Stimulated activated naive CD8-positive, alpha-beta T cell treated with anti-CD3 and anti-CD28 coated beads, Interleukin-15, amount 100 ng/mL, for 72 hours (primary cell): ENCODE measurements at regions not wholly inside any gene's neighbourhood (a gene's known extent, or its start where the extent isn't known, plus 50 kb on each side); places are given as distances from the start of the nearest gene placed in this dataset.
"Not testable (repeated sequence)": the region's sequence is repeated elsewhere in the genome, so short reads cannot be mapped to it uniquely, and the experiment has no call there.

Experiments
- ATAC-seq: fragments of 150-1000 bp; cut with Tn5 transposase; 2 replicates; pipeline ENCODE4 v1.10.0; 2021; ENCODE audit warnings: mild to moderate bottlenecking, moderate library complexity
- DNase-seq, 2 donors: peaks; one replicate each; pipeline ENCODE4 v3.0.0; 2021 to 2022
- H3K27ac Mint-ChIP-seq, 2 donors: one replicate each; pipeline ENCODE4 v1.8.0; 2022; ENCODE audit warnings: mild to moderate bottlenecking in 2 of 2, mixed read lengths in 2 of 2, moderate library complexity in 2 of 2
- H3K27me3 Mint-ChIP-seq: one replicate; pipeline ENCODE4 v1.8.0; 2022; ENCODE audit warnings: mixed read lengths
- H3K4me1 Mint-ChIP-seq: one replicate; pipeline ENCODE4 v1.8.0; 2022; ENCODE audit warnings: mild to moderate bottlenecking, mixed read lengths
- H3K4me3 Mint-ChIP-seq, 2 donors: one replicate each; pipeline ENCODE4 v1.8.0; 2022; ENCODE audit warnings: mild to moderate bottlenecking in 2 of 2, mixed read lengths in 2 of 2, moderate library complexity in 1 of 2
- H3K9me3 Mint-ChIP-seq, 2 donors: one replicate each; pipeline ENCODE4 v1.8.0; 2022; ENCODE audit warnings: mixed read lengths in 2 of 2

- Mint-ChIP-seq H3K9me3 (no peaks in the 10 kb centered on the region), H3K4me1 (no peaks in the 10 kb centered on the region), H3K27me3 (peaks cover 14% of the 10 kb centered on the region), H3K4me3 (no peak overlapping the region), H3K27ac (no peak overlapping the region)
- no peak for DNase-seq
- ATAC-seq, result no peak
Measured at GRCh38 chr6:4256969-4257368, 121.6 kb upstream of the ECI2 start.

- no peak overlapping the region for H3K27ac Mint-ChIP-seq
- no peaks in the 10 kb centered on the region for H3K4me1 Mint-ChIP-seq
- ATAC-seq (no peak), DNase-seq (no peak)
- H3K4me3 Mint-ChIP-seq, result no peak overlapping the region
- peaks cover 19% of the 10 kb centered on the region for H3K27me3 Mint-ChIP-seq
- no peaks in the 10 kb centered on the region for H3K9me3 Mint-ChIP-seq
Measured at GRCh38 chr6:4253604-4254231, 118.3 kb upstream of the ECI2 start.

GRCh38 chr6:4252445-4252844 lies 117.1 kb upstream of the ECI2 start:
- not testable (repeated sequence) for DNase-seq, ATAC-seq, H3K9me3 Mint-ChIP-seq

GRCh38 chr6:4250645-4251044 lies 115.3 kb upstream of the ECI2 start:
- peaks cover 12% of the 10 kb centered on the region for H3K27me3 Mint-ChIP-seq
- DNase-seq (no peak), ATAC-seq (no peak)
- no peaks in the 10 kb centered on the region for H3K4me1 Mint-ChIP-seq
- H3K4me3 Mint-ChIP-seq, result no peak overlapping the region
- no peak overlapping the region for H3K27ac Mint-ChIP-seq
- H3K9me3 Mint-ChIP-seq, result peaks cover 0 to 5% of the 10 kb centered on the region in 2 donors

More at GRCh38 chr6:4252445-4252844, 117.1 kb upstream of the ECI2 start:
- H3K4me3 Mint-ChIP-seq, H3K4me1 Mint-ChIP-seq, H3K27ac Mint-ChIP-seq: not testable (repeated sequence)
- H3K27me3 Mint-ChIP-seq, result peaks cover 12% of the 10 kb centered on the region

- DNase-seq, ATAC-seq, H3K4me1 Mint-ChIP-seq, H3K27ac Mint-ChIP-seq, H3K4me3 Mint-ChIP-seq: not testable (repeated sequence)
- Mint-ChIP-seq H3K27me3 (peaks cover 16% of the 10 kb centered on the region), H3K9me3 (peaks cover 19 to 28% of the 10 kb centered on the region in 2 donors)
Measured at GRCh38 chr6:4243832-4244231, 108.5 kb upstream of the ECI2 start.

GRCh38 chr6:4243237-4243636 lies 107.9 kb upstream of the ECI2 start:
- Mint-ChIP-seq H3K4me3 (no peak overlapping the region), H3K4me1 (no peaks in the 10 kb centered on the region), H3K9me3 (peaks cover 14 to 28% of the 10 kb centered on the region in 2 donors), H3K27ac (no peak overlapping the region), H3K27me3 (peaks cover 17% of the 10 kb centered on the region)
- DNase-seq (no peak), ATAC-seq (no peak)

GRCh38 chr6:4242601-4243000 lies 107.2 kb upstream of the ECI2 start:
- peaks cover 14 to 28% of the 10 kb centered on the region in 2 donors for H3K9me3 Mint-ChIP-seq
- H3K4me1 Mint-ChIP-seq, result no peaks in the 10 kb centered on the region
- DNase-seq (no peak), ATAC-seq (no peak)
- H3K27me3 Mint-ChIP-seq, result peaks cover 24% of the 10 kb centered on the region
- no peak overlapping the region for H3K27ac Mint-ChIP-seq
- H3K4me3 Mint-ChIP-seq, result no peak overlapping the region

- H3K4me3 Mint-ChIP-seq, result no peak overlapping the region
- ATAC-seq (no peak), DNase-seq (no peak)
- H3K27me3 Mint-ChIP-seq, result peaks cover 24% of the 10 kb centered on the region
- H3K4me1 Mint-ChIP-seq, result no peaks in the 10 kb centered on the region
- H3K27ac Mint-ChIP-seq, result no peak overlapping the region
- H3K9me3 Mint-ChIP-seq, result peaks cover 14 to 28% of the 10 kb centered on the region in 2 donors
Measured at GRCh38 chr6:4240148-4240547, 104.8 kb upstream of the ECI2 start.

GRCh38 chr6:4225161-4225872 lies 89.9 kb upstream of the ECI2 start:
- peaks cover 15% of the 10 kb centered on the region for H3K27me3 Mint-ChIP-seq
- DNase-seq (no peak), ATAC-seq (no peak)
- H3K4me1 Mint-ChIP-seq, result no peaks in the 10 kb centered on the region
- no peak overlapping the region for H3K27ac Mint-ChIP-seq
- H3K9me3 Mint-ChIP-seq, result peaks cover 9 to 10% of the 10 kb centered on the region in 2 donors
- no peak overlapping the region for H3K4me3 Mint-ChIP-seq

- Mint-ChIP-seq H3K4me1 (no peaks in the 10 kb centered on the region), H3K4me3 (no peak overlapping the region), H3K9me3 (peaks cover 11 to 17% of the 10 kb centered on the region in 2 donors), H3K27ac (no peak overlapping the region), H3K27me3 (peaks cover 21% of the 10 kb centered on the region)
- no peak for DNase-seq
- no peak for ATAC-seq
Measured at GRCh38 chr6:4224067-4224978, 88.9 kb upstream of the ECI2 start.

GRCh38 chr6:4220558-4220957 lies 85.2 kb upstream of the ECI2 start:
- Mint-ChIP-seq H3K27me3 (peaks cover 35% of the 10 kb centered on the region), H3K9me3 (peaks cover 13 to 20% of the 10 kb centered on the region in 2 donors), H3K4me1 (no peaks in the 10 kb centered on the region), H3K27ac (no peak overlapping the region), H3K4me3 (no peak overlapping the region)
- no peak for DNase-seq
- ATAC-seq, result no peak

- not testable (repeated sequence) for H3K27ac Mint-ChIP-seq, DNase-seq, ATAC-seq
Measured at GRCh38 chr6:4218619-4219317, 83.4 kb upstream of the ECI2 start.

GRCh38 chr6:4212588-4212987 lies 77.2 kb upstream of the ECI2 start:
- Mint-ChIP-seq H3K27me3 (peaks cover 12% of the 10 kb centered on the region), H3K27ac (no peak overlapping the region), H3K9me3 (peaks cover 30 to 31% of the 10 kb centered on the region in 2 donors), H3K4me3 (no peak overlapping the region), H3K4me1 (peaks cover 6% of the 10 kb centered on the region)
- DNase-seq (no peak), ATAC-seq (no peak)

More at GRCh38 chr6:4218619-4219317, 83.4 kb upstream of the ECI2 start:
- Mint-ChIP-seq H3K27me3 (peaks cover 26% of the 10 kb centered on the region), H3K9me3 (peaks cover 31 to 37% of the 10 kb centered on the region in 2 donors)
- not testable (repeated sequence) for H3K4me1 Mint-ChIP-seq, H3K4me3 Mint-ChIP-seq

GRCh38 chr6:4210629-4211419 lies 75.4 kb upstream of the ECI2 start:
- H3K27ac Mint-ChIP-seq, result no peak overlapping the region
- peaks cover 30 to 31% of the 10 kb centered on the region in 2 donors for H3K9me3 Mint-ChIP-seq
- ATAC-seq, result peak; percentile 75
- H3K4me1 Mint-ChIP-seq, result peaks cover 6% of the 10 kb centered on the region
- peaks cover 8% of the 10 kb centered on the region for H3K27me3 Mint-ChIP-seq
- peak; percentile 27 to 47 for DNase-seq
- no peak overlapping the region for H3K4me3 Mint-ChIP-seq
